Left ventricle myocardium superior (tissue), 1 donor: ENCODE measurements at regions not wholly inside any gene's neighbourhood (a gene's known extent, or its start where the extent isn't known, plus 50 kb on each side); places are given as distances from the start of the nearest gene placed in this dataset.

ENCODE experiments used
- ATAC-seq: fragments of 200-7000 bp; cut with Tn5 transposase; one replicate; pipeline ENCODE4 v1.9.1; 2020; ENCODE audit warnings: mild to moderate bottlenecking, moderate library complexity
- DNase-seq: peaks from one replicate; pipeline ENCODE4 v3.0.0-alpha.2; 2020
- intact Hi-C: fragments of 100-400 bp; cut with micrococcal nuclease; formaldehyde crosslinking; loops from one replicate; pipeline ENCODE4 v1.11.0; 2022
- donor health status: DM: no; HTN: yes; CAD: no; lungs with severe emphysema.

GRCh38 chr17:13953841-13954240, 115.5 kb upstream of the COX10 start:
- intact Hi-C loops, result no loop called here
- DNase-seq (no peak), ATAC-seq (no peak)

DNA sequence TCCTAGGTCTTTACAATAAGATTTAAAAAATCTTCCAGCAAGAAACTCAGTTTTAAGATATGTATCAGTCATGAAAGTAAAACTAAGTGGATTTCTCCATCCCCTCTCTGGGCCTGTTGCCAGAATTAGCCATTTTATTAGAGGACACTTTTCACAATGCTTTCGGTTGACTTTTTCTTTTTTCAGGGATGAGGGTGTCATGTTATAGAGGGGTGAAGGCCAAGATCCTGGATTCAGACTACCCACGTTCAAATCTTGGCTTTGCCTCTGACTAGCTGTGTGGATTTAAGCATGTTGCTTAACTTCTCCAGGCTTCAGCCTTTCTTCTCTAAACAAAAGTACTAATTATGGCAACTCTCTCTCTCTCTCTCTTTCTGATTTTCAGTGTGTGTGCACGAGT, 111.7 kb upstream of the COX10 start:
- ATAC-seq (no peak), DNase-seq (no peak)
- intact Hi-C loops, result no loop called here

- no peak for ATAC-seq
- intact Hi-C loops, result no loop called here
Measured at GRCh38 chr17:13958773-13959172, 110.5 kb upstream of the COX10 start.

GRCh38 chr17:13961265-13961664, 108.0 kb upstream of the COX10 start:
- intact Hi-C loops, result no loop called here
- ATAC-seq (no peak), DNase-seq (no peak)

More at GRCh38 chr17:13958773-13959172, 110.5 kb upstream of the COX10 start:
- no peak for DNase-seq

GRCh38 chr17:13962716-13963240, 106.5 kb upstream of the COX10 start:
- intact Hi-C loops, result no loop called here
- ATAC-seq (no peak), DNase-seq (no peak)

DNA sequence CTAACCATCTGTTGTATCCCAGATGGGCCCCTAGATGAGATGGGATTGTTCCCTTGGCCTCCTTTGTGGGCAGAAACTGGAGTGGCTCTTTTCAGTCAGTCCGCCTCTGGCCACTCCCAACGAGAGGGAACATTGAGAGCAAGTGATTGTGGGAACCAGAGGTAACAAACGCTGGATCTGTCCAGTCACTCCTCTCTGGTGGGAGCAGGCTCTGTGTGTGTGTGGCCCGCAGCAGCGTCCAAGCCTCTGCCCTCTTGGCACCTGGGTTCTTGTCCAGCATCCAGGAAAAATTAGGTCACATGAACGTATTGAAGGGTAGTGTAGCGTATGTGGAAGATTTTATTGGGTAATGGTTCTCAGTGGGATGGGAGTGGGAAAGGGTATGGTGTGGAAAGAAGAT, 101.9 kb upstream of the COX10 start:
- DNase-seq, result no peak
- no peak for ATAC-seq
- intact Hi-C loops, result no loop called here

GRCh38 chr17:13970531-13970930, 98.8 kb upstream of the COX10 start:
- DNase-seq, result no peak
- intact Hi-C loops, result no loop called here
- ATAC-seq, result no peak

DNA sequence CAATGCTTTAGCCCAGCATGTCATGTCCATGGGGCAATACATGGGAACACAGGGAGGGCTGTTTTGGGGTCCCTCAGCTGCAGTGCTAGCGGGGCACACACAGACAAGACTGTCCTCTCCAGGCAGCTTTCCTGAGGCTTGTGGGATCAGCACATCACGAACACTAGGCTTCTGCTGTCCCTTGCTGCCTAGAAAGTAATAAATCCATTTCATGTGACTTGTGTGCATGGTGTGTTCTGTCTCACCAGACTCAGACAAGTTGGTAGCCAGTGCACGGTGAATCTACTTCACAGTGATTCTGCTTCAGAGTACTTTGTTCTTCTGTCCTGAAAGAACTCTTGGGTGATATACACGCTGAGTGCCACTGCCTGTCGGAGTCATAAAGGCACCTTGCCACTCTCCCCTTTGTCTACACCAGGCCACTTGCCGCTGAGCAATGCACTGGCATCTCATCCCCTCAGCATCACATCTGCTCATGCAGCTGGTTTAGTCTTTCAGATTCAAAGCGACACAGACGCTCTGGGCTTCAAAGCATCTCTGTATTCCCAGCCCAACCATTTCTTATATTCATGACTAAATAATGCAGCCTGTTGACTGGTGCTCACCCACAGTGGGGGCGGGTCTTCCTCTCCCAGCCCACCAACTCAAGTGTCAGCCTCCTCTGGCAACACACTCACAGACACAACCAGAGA, 95.2 kb upstream of the COX10 start:
- intact Hi-C loops, result no loop called here
- ATAC-seq (no peak), DNase-seq (no peak)

DNA sequence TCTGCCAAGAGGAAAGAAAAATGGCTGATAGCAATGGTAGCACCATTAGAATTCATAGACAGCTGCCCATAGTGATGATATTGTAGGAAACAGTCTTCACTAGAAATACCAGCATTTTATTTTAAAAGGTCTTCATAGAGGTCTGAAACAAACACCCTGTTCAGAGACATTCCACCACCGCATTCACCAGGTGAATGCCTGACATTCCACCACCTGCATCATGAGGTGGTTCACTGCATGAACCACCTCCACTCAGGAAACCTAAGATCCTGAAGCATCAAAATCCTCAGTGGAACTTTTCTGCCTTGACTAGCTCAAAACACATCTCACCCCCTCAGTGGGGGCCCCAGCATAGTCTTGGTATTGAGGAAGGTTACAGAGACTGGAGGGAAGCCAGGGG, 91.5 kb upstream of the COX10 start:
- no peak for ATAC-seq
- no peak for DNase-seq
- intact Hi-C loops, result no loop called here

DNA sequence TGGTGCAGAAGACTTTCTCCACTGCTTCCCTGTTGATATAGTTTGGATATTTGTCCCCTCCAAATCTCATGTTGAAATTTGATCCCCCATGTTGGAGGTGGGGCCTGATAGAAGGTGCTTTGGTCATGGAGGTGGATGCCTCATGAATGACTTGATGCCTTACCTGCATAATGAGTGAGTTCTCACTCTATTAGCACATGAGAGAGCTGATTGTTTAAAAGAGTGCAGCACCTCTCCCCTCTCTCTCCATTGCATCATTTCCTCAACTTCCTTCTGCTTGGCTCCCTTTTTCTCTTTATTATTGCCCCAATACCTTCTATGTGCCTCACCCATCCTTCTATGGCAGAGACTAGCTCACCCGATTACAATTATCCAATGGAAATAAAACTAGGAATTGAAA, 90.8 kb upstream of the COX10 start:
- ATAC-seq, result no peak
- intact Hi-C loops, result no loop called here
- DNase-seq, result no peak

DNA sequence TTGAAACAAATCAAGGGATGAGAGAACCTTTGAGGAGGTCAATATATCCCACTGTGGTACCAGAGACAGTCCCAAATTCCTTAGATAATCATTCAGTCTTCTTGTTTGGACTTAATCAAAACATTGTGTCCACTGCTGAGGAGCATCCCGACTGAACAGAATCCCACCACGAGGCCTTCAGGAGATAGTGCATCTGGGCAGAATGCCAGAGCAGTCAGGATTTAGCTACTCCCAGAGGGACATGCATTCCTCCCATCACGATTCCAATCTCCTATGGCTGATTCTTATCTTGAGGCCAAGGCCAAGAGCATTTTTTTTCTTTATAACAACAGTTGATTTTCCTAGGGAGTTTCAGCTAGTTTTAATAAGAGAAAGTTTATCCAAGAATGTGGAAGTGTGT, 87.4 kb upstream of the COX10 start:
- ATAC-seq (no peak), DNase-seq (no peak)
- intact Hi-C loops, result no loop called here

DNA sequence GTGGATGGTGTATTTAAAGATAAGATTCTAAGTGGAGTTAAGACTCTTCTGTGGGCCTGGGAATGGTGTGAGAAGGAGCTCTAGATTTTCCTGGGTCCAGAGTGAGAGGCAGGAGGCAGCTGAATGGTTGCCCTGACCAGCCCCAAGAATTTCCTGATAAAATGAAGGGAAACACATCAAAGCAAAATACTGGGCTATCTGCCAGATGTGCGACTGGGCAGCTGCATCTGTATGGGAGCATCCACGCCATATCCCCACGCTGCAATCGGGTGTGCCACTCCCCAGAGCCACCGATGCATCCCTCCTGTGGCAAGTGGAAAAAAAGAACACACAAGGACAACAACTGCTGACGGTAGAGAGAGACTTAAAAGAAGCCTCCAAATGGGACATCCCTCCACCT, 84.3 kb upstream of the COX10 start:
- intact Hi-C loops, result no loop called here
- ATAC-seq (no peak), DNase-seq (no peak)

DNA sequence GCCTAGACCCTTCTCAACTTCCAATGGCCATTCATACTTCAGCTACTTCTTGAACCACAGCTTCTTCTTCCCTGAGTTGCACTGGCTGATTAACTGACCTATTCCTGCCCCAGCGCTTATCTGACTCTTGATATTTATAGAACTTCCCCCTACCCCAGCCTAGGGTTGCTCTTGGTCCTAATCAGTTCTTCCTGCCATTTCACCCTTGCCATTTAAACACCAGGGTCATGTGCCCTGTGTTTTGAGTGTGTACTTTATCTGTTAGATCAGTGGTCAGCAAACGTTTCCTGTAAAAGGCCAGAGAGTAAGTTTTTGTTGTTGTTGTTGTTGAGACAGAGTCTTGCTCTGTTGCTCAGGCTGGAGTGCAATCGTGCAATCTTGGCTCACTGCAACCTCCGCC, 82.4 kb upstream of the COX10 start:
- ATAC-seq (no peak), DNase-seq (no peak)
- intact Hi-C loops, result no loop called here

GRCh38 chr17:13989138-13989537, 80.2 kb upstream of the COX10 start:
- intact Hi-C loops, result no loop called here
- ATAC-seq (no peak), DNase-seq (no peak)

DNA sequence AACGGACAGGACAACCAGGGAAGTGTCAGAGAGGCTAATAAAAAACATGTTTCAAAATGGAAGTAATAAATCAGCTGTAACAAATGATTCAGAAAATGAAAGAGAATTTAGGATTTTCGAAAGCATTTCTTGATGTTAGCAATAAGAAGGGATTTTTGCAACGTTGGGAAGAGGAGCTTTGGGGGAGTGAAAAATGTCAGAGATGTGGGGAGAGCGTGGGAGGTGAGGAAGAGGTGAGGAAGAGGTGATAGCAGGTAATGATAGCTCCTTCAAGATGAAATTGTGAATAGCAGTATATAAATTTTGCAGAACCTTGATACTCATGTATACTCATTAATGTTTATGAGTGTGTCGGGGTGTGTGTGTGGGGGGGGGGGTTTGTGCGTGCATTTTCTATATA, 76.2 kb upstream of the COX10 start:
- DNase-seq (no peak), ATAC-seq (no peak)
- intact Hi-C loops, result no loop called here

DNA sequence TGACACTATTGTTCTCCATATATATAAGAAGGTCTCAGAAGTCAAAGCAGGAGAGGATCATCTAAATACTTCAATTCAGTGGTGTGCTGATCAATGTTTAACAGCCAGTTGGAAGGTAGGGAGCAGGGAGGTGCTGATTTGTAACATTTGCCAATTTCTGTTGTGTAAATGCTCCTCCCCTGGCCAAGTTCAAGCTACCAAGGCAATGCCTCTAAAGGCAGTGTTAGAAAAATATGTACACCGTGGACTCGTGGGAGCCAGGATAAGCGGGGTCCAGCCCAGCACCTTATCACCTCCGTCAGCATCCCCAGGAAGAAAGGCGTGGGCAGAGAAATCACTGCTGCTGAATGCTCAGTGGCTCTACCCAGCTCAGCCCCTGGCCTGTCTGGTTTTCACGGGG, 75.3 kb upstream of the COX10 start:
- ATAC-seq (no peak), DNase-seq (no peak)
- intact Hi-C loops, result no loop called here

DNA sequence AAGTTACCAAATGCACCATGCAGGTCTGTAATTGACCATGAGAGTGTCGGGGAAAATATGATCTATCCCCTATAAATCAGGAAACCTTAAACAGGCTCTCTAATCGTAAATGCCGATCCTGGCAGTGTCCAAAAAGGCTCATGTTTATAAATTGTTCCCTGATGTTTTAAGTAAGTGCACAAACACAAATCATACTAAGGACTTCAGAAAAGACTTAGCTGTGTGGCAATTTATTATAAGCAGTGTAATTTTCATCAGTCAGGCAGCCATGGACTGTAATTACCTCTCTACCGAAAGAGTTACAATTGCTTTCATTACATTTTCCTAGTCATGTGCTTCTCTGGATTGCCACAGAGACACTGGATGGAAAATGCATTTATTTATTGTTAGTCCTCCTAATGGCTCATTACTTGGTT, 73.4 kb upstream of the COX10 start:
- DNase-seq (no peak), ATAC-seq (no peak)
- intact Hi-C loops, result no loop called here

GRCh38 chr17:13996276-13996675, 73.0 kb upstream of the COX10 start:
- ATAC-seq (no peak), DNase-seq (no peak)
- intact Hi-C loops, result no loop called here

DNA sequence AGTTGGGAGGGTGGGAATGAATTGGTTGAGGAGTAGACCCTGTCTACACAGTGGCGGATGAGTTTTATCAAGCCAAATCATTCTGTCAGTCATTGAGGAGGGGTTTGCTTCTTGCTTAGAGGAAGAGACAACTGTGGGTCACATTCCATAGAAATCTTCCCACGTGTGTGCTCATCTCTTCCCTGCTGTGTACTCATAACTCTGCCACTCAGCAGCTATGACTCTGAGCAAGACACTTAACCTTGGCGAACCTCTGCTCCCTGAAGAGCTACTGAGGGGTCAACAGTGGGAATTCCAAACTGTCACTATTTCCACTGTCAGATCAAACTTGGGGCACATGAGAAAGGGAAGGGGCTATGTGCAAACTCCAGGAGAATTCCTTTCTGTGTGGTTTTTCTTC, 72.6 kb upstream of the COX10 start:
- intact Hi-C loops, result no loop called here

GRCh38 chr17:14004927-14005620, 64.2 kb upstream of the COX10 start:
- no peak for ATAC-seq
- intact Hi-C loops, result no loop called here

More for the DNA sequence above, 72.6 kb upstream of the COX10 start:
- no peak for DNase-seq
- ATAC-seq, result no peak

More at GRCh38 chr17:14004927-14005620, 64.2 kb upstream of the COX10 start:
- no peak for DNase-seq
